Parathyroid adenoma (tissue), 2 donors: ENCODE measurements at regions not wholly inside any gene's neighbourhood (a gene's known extent, or its start where the extent isn't known, plus 50 kb on each side); places are given as distances from the start of the nearest gene placed in this dataset.

Experiments used
- H2AFZ ChIP-seq: fragments of 300-600 bp; sonication (generic); one replicate; pipeline ENCODE4 v1.7.0; 2017; ENCODE audit warnings: antibody characterized with exemption, mild to moderate bottlenecking
- H3K27ac ChIP-seq: fragments of 300-600 bp; sonication (generic); one replicate; pipeline ENCODE4 v1.7.0; 2017
- H3K27me3 ChIP-seq: fragments of 300-600 bp; sonication (generic); one replicate; pipeline ENCODE4 v1.7.0; 2017; ENCODE audit warnings: low read length; ENCODE audit not compliant: control insufficient read depth, insufficient read depth
- H3K36me3 ChIP-seq: fragments of 300-600 bp; sonication (generic); one replicate; pipeline ENCODE4 v1.7.0; 2017; ENCODE audit warnings: low read length; ENCODE audit not compliant: control insufficient read depth, insufficient read depth
- H3K4me1 ChIP-seq: fragments of 300-600 bp; sonication (generic); one replicate; pipeline ENCODE4 v1.7.0; 2017; ENCODE audit warnings: control low read depth
- H3K4me2 ChIP-seq: fragments of 300-600 bp; sonication (generic); one replicate; pipeline ENCODE4 v1.7.0; 2017; ENCODE audit warnings: low read length
- H3K4me3 ChIP-seq: fragments of 300-600 bp; sonication (generic); one replicate; pipeline ENCODE4 v1.7.0; 2017; ENCODE audit warnings: low read depth, low read length
- H3K79me2 ChIP-seq: fragments of 300-600 bp; sonication (generic); one replicate; pipeline ENCODE4 v1.7.0; 2017; ENCODE audit warnings: control low read depth
- H3K9ac ChIP-seq: fragments of 300-600 bp; sonication (generic); one replicate; pipeline ENCODE4 v1.7.0; 2017; ENCODE audit warnings: mild to moderate bottlenecking
- H3K9me3 ChIP-seq: fragments of 300-600 bp; sonication (generic); one replicate; pipeline ENCODE4 v1.7.0; 2017; ENCODE audit warnings: low read length; ENCODE audit not compliant: control insufficient read depth
- TF ChIP-seq, protein P1 (sequence below): fragments of 300-600 bp; sonication (generic); IDR thresholded peaks from one replicate; pipeline ENCODE4 v1.7.0; 2017; ENCODE audit warnings: antibody characterized with exemption, mild to moderate bottlenecking
- donor health status: primary hyperparathyroidism.

DNA sequence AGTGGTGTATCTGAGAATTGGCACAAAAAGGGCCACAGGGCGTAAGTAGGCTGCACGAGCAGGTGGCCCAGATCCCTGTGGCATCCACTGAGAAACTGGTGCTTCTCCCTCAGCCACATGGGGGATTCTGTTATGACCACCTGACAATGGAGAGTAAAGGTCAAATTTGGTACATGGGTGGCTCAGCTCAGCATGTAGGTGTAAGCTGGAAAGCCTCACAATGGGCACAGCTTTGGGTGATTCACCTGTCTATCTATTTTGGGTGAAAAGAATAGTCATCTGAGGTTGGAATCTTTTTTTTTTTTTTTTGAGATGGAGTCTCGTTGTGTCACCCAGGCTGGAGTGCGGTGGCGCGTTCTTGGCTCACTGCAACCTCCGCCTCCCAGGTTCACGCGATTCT lies 163.4 kb upstream of the TMEM260 start:
- no peak overlapping the region for H2AFZ ChIP-seq
- no peaks in the 10 kb centered on the region for H3K27me3 ChIP-seq
- no peak overlapping the region for H3K4me3 ChIP-seq
- no peaks in the 10 kb centered on the region for H3K79me2 ChIP-seq
- TF ChIP-seq, protein P1, sequence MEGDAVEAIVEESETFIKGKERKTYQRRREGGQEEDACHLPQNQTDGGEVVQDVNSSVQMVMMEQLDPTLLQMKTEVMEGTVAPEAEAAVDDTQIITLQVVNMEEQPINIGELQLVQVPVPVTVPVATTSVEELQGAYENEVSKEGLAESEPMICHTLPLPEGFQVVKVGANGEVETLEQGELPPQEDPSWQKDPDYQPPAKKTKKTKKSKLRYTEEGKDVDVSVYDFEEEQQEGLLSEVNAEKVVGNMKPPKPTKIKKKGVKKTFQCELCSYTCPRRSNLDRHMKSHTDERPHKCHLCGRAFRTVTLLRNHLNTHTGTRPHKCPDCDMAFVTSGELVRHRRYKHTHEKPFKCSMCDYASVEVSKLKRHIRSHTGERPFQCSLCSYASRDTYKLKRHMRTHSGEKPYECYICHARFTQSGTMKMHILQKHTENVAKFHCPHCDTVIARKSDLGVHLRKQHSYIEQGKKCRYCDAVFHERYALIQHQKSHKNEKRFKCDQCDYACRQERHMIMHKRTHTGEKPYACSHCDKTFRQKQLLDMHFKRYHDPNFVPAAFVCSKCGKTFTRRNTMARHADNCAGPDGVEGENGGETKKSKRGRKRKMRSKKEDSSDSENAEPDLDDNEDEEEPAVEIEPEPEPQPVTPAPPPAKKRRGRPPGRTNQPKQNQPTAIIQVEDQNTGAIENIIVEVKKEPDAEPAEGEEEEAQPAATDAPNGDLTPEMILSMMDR, result no peak
- H3K36me3 ChIP-seq, result no peaks in the 10 kb centered on the region
- no peak overlapping the region for H3K9ac ChIP-seq
- H3K9me3 ChIP-seq, result no peaks in the 10 kb centered on the region
- H3K4me1 ChIP-seq, result no peaks in the 10 kb centered on the region
- H3K4me2 ChIP-seq, result no peak overlapping the region
- H3K27ac ChIP-seq, result no peak overlapping the region

DNA sequence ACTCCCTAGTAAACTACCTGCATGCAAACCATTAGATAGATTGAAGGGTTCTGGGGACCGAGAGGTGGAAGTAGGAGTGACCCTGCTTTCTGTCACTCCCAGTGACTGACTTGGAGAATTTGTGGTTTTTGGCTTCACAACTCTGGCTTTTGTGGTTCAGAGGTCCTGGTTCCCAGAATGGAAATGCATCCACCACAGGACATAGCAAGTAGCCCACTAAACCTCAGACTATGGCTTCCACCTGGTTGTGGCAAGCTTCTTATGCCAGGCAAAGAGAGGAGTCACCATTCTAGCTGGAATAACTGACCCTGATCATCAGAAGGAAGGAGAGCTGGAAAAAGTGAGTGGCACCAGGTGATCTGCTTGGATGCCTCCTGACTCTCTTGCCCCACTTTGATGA lies 162.4 kb upstream of the TMEM260 start:
- Histone ChIP-seq H3K4me3 (no peak overlapping the region), H3K36me3 (no peaks in the 10 kb centered on the region), H3K27me3 (no peaks in the 10 kb centered on the region), H3K27ac (no peak overlapping the region), H3K9ac (no peak overlapping the region), H3K79me2 (no peaks in the 10 kb centered on the region), H3K4me1 (no peaks in the 10 kb centered on the region), H2AFZ (no peak overlapping the region), H3K4me2 (no peak overlapping the region), H3K9me3 (no peaks in the 10 kb centered on the region)
- TF ChIP-seq, protein P1, result no peak

DNA sequence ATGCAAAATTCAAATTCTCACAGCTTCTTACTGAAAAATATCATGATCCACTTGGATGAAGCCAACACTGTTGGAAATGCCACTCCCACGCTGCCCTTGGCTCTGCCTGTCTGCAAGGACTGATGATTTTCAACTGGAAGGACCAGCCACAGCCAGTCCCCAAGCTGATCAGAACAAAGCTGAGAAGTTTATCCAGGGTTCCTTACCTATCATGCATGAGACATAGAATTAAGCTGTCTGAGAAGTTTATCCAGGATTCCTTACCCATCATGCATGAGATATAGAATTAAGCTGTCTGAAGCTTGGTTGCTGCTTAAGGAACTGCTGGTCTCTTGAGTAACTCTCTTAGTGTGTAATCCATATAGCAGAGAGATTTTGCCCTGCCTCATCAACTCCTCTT lies 159.8 kb upstream of the TMEM260 start:
- peaks cover 11% of the 10 kb centered on the region for H3K4me1 ChIP-seq
- no peak overlapping the region for H2AFZ ChIP-seq
- no peak overlapping the region for H3K4me2 ChIP-seq
- H3K9me3 ChIP-seq, result no peaks in the 10 kb centered on the region
- no peaks in the 10 kb centered on the region for H3K36me3 ChIP-seq
- no peak overlapping the region for H3K27ac ChIP-seq
- H3K27me3 ChIP-seq, result no peaks in the 10 kb centered on the region
- H3K79me2 ChIP-seq, result no peaks in the 10 kb centered on the region
- no peak overlapping the region for H3K4me3 ChIP-seq
- TF ChIP-seq, protein P1, result no peak
- H3K9ac ChIP-seq, result no peak overlapping the region

DNA sequence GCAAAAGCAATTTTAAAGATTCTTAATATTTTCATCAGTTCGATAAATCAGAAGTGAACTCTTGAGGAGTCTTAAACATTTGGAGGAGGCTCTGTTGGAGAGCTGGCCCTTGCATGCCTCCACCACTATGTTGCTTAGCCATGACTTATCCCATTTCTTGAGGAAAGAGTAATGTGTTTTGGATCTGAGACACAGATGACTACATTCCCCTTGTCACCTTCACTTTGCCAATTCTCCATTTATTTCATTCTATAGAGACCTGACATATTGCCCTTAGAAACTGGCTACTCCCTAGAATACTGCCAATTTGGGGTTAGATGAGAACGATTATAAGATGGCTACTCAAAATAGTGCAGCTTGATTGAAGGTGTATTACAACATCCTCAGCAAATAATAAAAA lies 157.4 kb upstream of the TMEM260 start:
- Histone ChIP-seq H3K4me3 (no peak overlapping the region), H3K36me3 (no peaks in the 10 kb centered on the region), H3K9me3 (no peaks in the 10 kb centered on the region), H2AFZ (no peak overlapping the region), H3K9ac (no peak overlapping the region), H3K4me2 (no peak overlapping the region), H3K79me2 (no peaks in the 10 kb centered on the region), H3K27ac (no peak overlapping the region), H3K27me3 (no peaks in the 10 kb centered on the region), H3K4me1 (peaks cover 11% of the 10 kb centered on the region)
- TF ChIP-seq, protein P1, result no peak

DNA sequence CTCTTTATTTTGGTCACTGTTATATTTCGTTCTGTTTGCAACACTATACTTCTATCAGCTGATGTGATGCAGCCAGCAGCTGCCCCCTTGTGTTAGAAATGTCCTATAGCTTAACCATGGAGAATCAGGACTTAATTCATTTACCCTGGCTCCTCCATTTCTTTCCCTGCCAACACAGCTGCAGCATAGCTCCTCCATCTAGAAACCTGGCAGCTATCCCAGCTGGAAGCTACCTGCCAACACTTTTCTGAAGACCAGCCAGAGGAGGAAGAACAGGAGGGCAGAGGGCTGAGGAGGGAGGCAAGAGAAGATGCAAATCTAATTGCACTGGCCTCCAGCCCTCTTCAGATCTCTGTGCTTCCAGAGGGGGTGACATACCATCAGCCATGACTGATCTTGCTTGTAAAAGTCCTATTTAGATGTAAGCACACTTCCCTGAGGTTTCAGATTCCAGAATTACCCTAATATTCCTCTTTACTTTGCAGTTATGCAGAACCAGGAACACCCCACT lies 156.8 kb upstream of the TMEM260 start:
- TF ChIP-seq, protein P1, result peak; percentile 64
- Histone ChIP-seq H3K36me3 (no peaks in the 10 kb centered on the region), H3K9me3 (no peaks in the 10 kb centered on the region), H3K9ac (no peak overlapping the region), H3K27me3 (no peaks in the 10 kb centered on the region), H3K79me2 (no peaks in the 10 kb centered on the region), H3K27ac (no peak overlapping the region), H2AFZ (peak overlapping the region; percentile 45), H3K4me1 (peaks cover 11% of the 10 kb centered on the region), H3K4me3 (no peak overlapping the region), H3K4me2 (no peak overlapping the region)
